Ishikawa (cell line): ENCODE measurements at regions not wholly inside any gene's neighbourhood (a gene's known extent, or its start where the extent isn't known, plus 50 kb on each side); places are given as distances from the start of the nearest gene placed in this dataset.

Experiments used
- EP300 ChIP-seq: IDR thresholded peaks from 2 replicates; pipeline ENCODE4 v1.6.1; 2012; ENCODE audit warnings: borderline replicate concordance
- NFIC ChIP-seq: IDR thresholded peaks from 2 replicates; pipeline ENCODE4 v1.6.1; 2012
- RAD21 ChIP-seq: IDR thresholded peaks from 2 replicates; pipeline ENCODE4 v1.6.1; 2012; ENCODE audit warnings: low read depth

GRCh38 chr2:16314691-16315457, 350.8 kb downstream of the CYRIA start:
- TF ChIP-seq RAD21 (no peak), NFIC (no peak), EP300 (no peak)
